HG03457 (cell line): ENCODE measurements at regions not wholly inside any gene's neighbourhood (a gene's known extent, or its start where the extent isn't known, plus 50 kb on each side); places are given as distances from the start of the nearest gene placed in this dataset.

Experiments
- ATAC-seq: cut with Tn5 transposase; IDR thresholded peaks from one replicate; pipeline ENCODE4 v1.9.1; 2021; ENCODE audit warnings: moderate number of reproducible peaks; ENCODE audit not compliant: unreplicated experiment

DNA sequence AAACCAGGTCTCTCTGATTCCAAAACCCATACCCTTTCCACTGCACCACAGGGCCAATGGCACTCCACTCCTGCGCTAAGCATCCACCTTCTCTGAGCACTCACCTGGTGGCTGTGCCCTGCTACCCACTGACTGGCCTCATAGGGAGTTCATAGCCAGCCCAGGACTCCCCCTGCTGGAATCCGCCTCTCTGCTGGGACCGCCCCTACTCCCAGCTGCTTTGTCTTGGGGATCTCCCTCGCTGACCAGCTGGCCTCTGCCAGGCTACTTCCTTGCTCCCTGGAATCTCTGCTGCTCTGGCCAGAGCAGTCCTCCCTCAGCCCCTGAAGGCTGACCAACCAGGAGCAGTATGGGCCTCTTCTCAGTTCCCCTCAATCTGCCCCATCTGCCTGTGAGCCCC lies 129.7 kb downstream of the FAXC start:
- peak; percentile 90 for ATAC-seq

DNA sequence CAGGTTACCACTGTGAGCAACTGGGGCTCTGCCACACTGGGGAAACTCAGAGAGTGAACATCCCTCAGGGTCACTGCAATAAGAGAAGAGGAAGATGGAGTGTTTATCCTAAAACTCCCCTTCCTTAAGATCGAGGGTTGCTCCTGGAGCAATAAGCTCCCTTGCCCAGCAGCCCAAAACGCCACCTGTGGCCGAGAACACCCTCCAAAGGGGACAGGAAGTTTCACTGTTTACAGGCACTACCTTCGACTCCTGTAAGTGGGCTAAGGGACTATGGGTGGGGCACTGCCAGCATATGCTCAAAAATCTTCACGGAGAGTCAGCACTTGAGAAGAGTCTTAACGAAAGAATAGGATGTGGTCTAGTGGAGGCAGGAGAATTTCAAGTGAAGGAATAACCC lies 132.5 kb downstream of the FAXC start:
- no peak for ATAC-seq

DNA sequence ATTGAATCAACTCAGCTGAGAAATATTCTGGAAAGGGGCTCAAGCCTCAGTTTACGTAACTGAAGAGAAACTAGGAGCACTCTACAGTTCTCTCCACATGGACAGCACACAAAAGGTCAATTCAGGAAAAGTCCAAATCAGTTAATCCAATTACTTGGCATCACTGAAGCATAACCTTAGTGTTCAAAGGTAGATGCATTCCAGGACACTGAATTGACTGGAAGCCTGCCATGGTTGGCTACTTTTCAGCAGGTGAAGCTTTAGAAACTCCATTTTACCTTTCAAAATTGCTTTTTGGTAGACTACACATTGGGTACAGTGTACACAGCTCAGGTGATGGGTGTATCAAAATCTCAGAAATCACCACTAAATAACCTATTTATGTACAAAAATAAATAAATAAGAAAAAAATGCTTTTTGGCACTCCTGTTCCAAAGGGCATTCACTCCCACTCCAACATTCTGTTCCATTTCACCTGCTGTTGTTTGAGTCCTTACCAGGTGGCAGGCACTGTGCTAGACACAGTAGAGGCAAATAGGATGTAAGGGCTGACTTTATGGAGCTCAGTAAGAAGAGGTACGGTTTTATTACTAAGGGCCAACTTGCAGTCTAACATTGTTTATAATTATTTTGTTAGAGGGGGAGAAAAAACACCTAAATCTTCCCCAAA lies 153.4 kb downstream of the FAXC start:
- no peak for ATAC-seq

GRCh38 chr6:99192561-99192960 lies 156.9 kb downstream of the FAXC start:
- ATAC-seq = no peak

- peak; percentile 97 for ATAC-seq
Measured at GRCh38 chr6:99189823-99190721, 159.4 kb downstream of the FAXC start.

GRCh38 chr6:99187429-99187828 lies 162.0 kb downstream of the FAXC start:
- no peak for ATAC-seq

DNA sequence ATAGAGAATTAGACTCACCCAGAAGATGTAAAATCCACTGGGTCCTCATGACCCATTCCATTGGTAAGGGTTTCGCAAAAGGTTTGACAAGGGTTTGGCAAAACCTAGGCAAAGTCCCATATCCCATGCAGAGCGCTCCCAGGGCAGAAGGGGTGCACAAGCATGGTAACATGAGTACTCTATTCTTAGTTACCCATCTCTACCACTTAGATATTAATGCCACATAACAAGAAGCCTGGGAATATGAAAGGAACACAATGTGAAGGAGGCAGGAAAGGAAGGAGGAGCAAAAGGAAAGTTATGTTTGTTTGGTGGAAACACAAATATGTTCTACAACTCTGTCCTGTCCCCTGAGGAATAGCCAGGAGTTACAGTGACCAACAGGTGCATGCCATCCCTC lies 163.1 kb downstream of the FAXC start:
- no peak for ATAC-seq

- no peak for ATAC-seq
Measured at GRCh38 chr6:99185525-99185924, 163.9 kb downstream of the FAXC start.

DNA sequence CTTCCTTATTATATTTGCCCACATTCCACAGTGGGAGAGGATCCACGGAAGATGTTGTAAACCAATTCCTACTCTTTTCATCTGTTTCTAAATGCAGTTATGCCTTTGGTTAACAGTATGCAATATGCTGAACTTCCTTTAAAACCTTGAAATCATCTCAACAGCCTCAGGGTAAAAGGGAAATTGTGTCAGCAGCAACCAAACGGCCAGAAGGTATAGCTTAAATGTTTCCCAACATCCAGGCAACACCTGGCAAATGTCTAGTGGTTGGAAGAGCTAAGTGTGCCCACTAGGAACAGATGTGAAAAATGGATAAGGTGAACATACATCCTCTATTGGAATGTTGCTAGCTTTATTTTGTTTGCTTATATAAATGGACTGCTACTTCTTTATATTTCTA lies 164.8 kb downstream of the FAXC start:
- no peak for ATAC-seq

GRCh38 chr6:99183066-99183465 lies 166.4 kb downstream of the FAXC start:
- no peak for ATAC-seq

GRCh38 chr6:99181174-99181573 lies 168.3 kb downstream of the FAXC start:
- no peak for ATAC-seq

GRCh38 chr6:99178168-99178567 lies 171.3 kb downstream of the FAXC start:
- no peak for ATAC-seq

GRCh38 chr6:99177736-99178135 lies 171.7 kb downstream of the FAXC start:
- ATAC-seq = no peak

DNA sequence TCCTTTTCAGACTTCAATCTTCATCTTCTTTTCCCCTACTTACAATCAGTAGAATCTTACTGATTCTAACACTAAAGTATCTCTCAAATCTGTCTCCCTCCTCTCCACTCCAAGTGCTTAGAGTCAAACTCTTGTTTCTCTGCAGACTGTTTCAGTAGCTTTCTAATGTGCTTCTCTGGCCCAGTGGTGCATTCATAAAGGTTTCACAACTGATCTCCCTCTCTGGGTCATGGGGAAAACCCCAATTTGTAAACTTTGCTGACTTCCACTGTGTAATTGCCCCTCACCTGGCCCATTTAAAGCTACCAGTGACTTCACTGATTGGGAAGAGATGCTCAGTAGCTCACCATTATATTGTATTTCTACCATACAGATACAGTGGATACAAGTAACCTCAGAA lies 183.6 kb downstream of the FAXC start:
- peak; percentile 81 for ATAC-seq

- ATAC-seq = no peak
Measured at GRCh38 chr6:99152347-99152643, 197.2 kb downstream of the FAXC start.

- peak; percentile 88 for ATAC-seq
Measured at GRCh38 chr6:99151634-99152346, 197.7 kb downstream of the FAXC start.

DNA sequence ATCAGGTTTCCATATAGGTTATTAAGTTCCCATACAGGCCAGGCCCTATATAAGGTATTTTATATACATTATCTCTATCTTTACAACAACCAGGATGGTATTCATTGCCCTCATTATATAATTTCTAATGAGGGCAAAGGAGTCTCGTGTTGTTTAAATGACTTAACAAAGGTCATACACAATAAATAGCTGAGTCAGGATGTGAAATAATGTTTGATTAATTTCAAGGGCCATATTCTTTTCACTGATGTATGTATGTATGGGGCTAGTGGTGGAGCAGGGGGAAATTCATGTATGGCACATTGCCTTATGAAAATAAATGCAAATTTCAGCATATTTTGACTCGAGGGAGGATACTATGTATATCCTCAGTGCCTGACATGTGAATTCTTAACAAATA lies 200.7 kb downstream of the FAXC start:
- no peak for ATAC-seq

DNA sequence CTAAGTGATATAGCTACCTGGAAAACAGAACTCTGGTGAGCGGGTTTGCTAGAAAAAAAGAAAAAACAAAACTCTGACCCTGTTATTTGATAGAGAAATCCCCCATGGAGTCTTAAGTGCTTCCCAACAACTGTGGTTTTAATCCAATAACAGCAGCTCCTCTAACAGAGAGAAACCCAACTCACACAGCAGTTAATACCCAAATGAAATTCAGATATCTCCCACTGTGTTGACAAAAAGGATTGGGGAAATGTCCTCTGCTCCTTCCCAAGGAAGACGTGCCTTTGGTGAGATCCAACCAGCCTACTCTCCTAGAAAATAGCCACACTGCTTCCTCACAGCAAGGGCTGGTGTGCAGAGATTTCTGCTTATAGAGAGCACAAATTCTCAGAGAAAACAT lies 200.4 kb upstream of the FBXL4 start:
- ATAC-seq = no peak

DNA sequence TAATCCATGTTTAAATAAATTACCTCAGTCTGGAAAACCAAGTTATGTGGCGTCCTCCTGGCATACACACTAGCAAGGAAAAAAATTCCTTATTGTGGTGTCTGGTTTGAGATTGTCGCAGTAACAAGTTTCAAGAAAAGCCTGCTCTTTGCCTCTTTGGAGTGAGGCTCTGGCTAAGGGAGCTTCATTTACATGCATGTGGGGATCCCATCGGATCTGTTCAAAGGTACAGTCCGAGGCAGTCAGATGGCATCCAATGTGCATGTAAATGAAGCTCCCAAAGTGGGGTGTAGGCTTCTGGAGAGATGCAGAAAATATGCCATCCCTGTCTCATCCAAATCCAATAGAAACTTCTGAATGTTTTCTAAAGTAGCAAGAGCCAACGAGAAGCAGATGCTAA lies 199.5 kb upstream of the FBXL4 start:
- ATAC-seq = no peak

DNA sequence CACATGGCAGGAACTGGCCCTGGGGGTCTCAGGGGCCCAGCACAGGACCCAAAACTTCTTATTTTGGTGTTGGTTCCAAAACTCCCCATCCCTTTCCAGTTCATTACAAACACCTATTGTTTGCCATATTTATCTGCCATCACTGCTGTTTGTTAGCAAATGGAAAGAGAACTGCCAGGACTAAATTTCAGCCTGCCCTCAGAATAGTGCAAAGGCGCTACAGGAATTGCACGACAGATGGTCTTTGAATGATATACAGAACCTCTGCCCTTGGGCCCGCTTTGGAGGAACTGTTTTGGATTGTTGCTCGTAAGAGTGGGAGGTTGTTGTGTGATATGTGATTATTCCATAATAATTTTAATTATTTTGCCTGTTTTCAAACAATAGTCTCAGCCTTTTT lies 199.0 kb upstream of the FBXL4 start:
- ATAC-seq = no peak

DNA sequence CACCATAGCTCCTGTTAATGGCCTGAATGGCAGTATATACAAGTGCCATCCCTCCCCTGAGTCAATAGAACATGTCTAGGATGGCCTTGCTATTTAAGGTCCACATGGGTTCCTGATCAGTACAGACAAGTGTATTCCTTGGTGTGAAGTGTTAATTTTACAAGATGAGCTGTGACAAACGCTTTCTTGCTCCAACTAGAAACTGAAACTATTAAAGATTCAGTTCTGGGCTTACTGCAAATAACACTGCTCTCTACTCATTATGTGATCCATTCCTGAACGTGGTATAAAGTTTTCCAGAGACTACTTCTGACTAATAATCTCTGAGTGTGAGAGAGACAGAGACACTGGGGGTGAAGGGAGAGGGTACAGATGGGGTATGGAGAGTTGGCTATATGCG lies 198.0 kb upstream of the FBXL4 start:
- ATAC-seq = no peak
